ENCODE measurements at regions not wholly inside any gene's neighbourhood (a gene's known extent, or its start where the extent isn't known, plus 50 kb on each side); places are given as distances from the start of the nearest gene placed in this dataset.

GRCh38 chr6:95099410-95099809, 477.9 kb upstream of the MANEA start:
- H3K4me3 ChIP-seq (ENCODE audit: low read depth, low read length): no peak overlapping the region
- no peaks in the 10 kb centered on the region for H3K27me3 ChIP-seq (replicated peaks)
- TF ChIP-seq CTCF (IDR thresholded peaks at IDR 0.05; ENCODE audit: low read depth, low read length, missing control alignments): no peak
- no peaks in the 10 kb centered on the region for H3K36me3 ChIP-seq (replicated peaks)
- in situ Hi-C loops (cut with HindIII; ENCODE audit: low pct_ligation_motif_present, low sequenced_read_pairs): no loop called here
- H3K27ac ChIP-seq: no peak overlapping the region
- no peak for DNase-seq

GRCh38 chr6:95109212-95109611, 468.1 kb upstream of the MANEA start:
- DNase-seq: no peak
- Histone ChIP-seq H3K36me3 (replicated peaks) (no peaks in the 10 kb centered on the region), H3K27me3 (replicated peaks) (no peaks in the 10 kb centered on the region), H3K27ac (no peak overlapping the region), H3K4me3 (ENCODE audit: low read depth, low read length) (no peak overlapping the region)
- in situ Hi-C loops (cut with HindIII; ENCODE audit: low pct_ligation_motif_present, low sequenced_read_pairs): no loop called here
- no peak for TF ChIP-seq CTCF (IDR thresholded peaks at IDR 0.05; ENCODE audit: low read depth, low read length, missing control alignments)

GRCh38 chr6:95110767-95111166, 466.6 kb upstream of the MANEA start:
- H3K27ac ChIP-seq: no peak overlapping the region
- no peak overlapping the region for H3K4me3 ChIP-seq (ENCODE audit: low read depth, low read length)
- in situ Hi-C loops (cut with HindIII; ENCODE audit: low pct_ligation_motif_present, low sequenced_read_pairs): no loop called here
- no peak for DNase-seq
- no peaks in the 10 kb centered on the region for H3K36me3 ChIP-seq (replicated peaks)
- no peaks in the 10 kb centered on the region for H3K27me3 ChIP-seq (replicated peaks)
- TF ChIP-seq CTCF (IDR thresholded peaks at IDR 0.05; ENCODE audit: low read depth, low read length, missing control alignments): no peak

GRCh38 chr6:95117236-95117635, 460.1 kb upstream of the MANEA start:
- no peak for DNase-seq
- in situ Hi-C loops (cut with HindIII; ENCODE audit: low pct_ligation_motif_present, low sequenced_read_pairs): no loop called here

GRCh38 chr6:95119927-95120326, 457.4 kb upstream of the MANEA start:
- TF ChIP-seq CTCF (IDR thresholded peaks at IDR 0.05; ENCODE audit: low read depth, low read length, missing control alignments): no peak
- in situ Hi-C loops (cut with HindIII; ENCODE audit: low pct_ligation_motif_present, low sequenced_read_pairs): no loop called here
- Histone ChIP-seq H3K36me3 (replicated peaks) (no peaks in the 10 kb centered on the region), H3K27ac (no peak overlapping the region), H3K4me3 (ENCODE audit: low read depth, low read length) (no peak overlapping the region), H3K27me3 (replicated peaks) (no peaks in the 10 kb centered on the region)
- no peak for DNase-seq

More at GRCh38 chr6:95117236-95117635, 460.1 kb upstream of the MANEA start:
- Histone ChIP-seq H3K27me3 (replicated peaks) (no peaks in the 10 kb centered on the region), H3K27ac (no peak overlapping the region), H3K4me3 (ENCODE audit: low read depth, low read length) (no peak overlapping the region), H3K36me3 (replicated peaks) (no peaks in the 10 kb centered on the region)
- no peak for TF ChIP-seq CTCF (IDR thresholded peaks at IDR 0.05; ENCODE audit: low read depth, low read length, missing control alignments)

GRCh38 chr6:95120984-95121383, 456.4 kb upstream of the MANEA start:
- H3K4me3 ChIP-seq (ENCODE audit: low read depth, low read length): no peak overlapping the region
- no peak for TF ChIP-seq CTCF (IDR thresholded peaks at IDR 0.05; ENCODE audit: low read depth, low read length, missing control alignments)
- no peaks in the 10 kb centered on the region for H3K36me3 ChIP-seq (replicated peaks)
- no peak overlapping the region for H3K27ac ChIP-seq
- DNase-seq: no peak
- H3K27me3 ChIP-seq (replicated peaks): no peaks in the 10 kb centered on the region
- in situ Hi-C loops (cut with HindIII; ENCODE audit: low pct_ligation_motif_present, low sequenced_read_pairs): no loop called here
